ENCODE measurements at regions not wholly inside any gene's neighbourhood (a gene's known extent, or its start where the extent isn't known, plus 50 kb on each side); places are given as distances from the start of the nearest gene placed in this dataset.

DNA sequence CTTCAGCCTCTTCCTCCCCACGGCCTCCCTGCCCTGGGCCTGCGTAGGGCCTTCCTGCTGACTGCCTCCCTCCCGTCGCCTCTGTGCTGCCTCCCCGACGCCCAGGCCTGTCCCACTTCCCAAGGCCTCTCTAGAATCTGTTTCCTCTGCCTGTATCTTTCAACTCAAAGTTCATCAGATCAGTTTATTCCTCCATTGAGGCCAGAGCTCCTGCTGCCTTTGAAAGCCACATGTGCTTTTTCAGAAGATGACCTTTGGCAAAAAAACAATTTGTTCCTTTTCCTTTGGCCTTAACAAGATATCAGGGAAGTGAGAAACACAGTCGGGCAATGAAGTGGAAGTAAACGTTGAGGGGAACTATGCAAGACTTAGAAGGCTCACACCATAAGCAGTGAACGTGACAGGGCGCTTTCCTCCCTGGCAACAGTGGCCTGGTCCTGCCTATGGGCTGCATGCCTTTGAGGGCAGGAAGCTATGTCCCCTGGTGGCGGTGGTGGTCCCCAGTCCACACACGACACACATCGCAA is 85.9 kb downstream of the PSMG1 start:
- TF ChIP-seq, protein P1, sequence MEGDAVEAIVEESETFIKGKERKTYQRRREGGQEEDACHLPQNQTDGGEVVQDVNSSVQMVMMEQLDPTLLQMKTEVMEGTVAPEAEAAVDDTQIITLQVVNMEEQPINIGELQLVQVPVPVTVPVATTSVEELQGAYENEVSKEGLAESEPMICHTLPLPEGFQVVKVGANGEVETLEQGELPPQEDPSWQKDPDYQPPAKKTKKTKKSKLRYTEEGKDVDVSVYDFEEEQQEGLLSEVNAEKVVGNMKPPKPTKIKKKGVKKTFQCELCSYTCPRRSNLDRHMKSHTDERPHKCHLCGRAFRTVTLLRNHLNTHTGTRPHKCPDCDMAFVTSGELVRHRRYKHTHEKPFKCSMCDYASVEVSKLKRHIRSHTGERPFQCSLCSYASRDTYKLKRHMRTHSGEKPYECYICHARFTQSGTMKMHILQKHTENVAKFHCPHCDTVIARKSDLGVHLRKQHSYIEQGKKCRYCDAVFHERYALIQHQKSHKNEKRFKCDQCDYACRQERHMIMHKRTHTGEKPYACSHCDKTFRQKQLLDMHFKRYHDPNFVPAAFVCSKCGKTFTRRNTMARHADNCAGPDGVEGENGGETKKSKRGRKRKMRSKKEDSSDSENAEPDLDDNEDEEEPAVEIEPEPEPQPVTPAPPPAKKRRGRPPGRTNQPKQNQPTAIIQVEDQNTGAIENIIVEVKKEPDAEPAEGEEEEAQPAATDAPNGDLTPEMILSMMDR (IDR thresholded peaks at IDR 0.05): no peak
- Mint-ChIP-seq H3K4me3 (ENCODE audit: unreplicated experiment) (no peak overlapping the region), H3K27me3 (ENCODE audit: unreplicated experiment) (peaks cover 3% of the 10 kb centered on the region), H3K27ac (ENCODE audit: unreplicated experiment) (no peak overlapping the region), H3K9me3 (ENCODE audit: unreplicated experiment) (peaks cover 4% of the 10 kb centered on the region), H3K4me1 (ENCODE audit: unreplicated experiment) (peaks cover 6% of the 10 kb centered on the region), H3K36me3 (ENCODE audit: unreplicated experiment) (no peaks in the 10 kb centered on the region)
- DNase-seq (ENCODE audit: extremely low spot score, unreplicated experiment): no peak

- no peak overlapping the region for H3K27ac Mint-ChIP-seq (ENCODE audit: unreplicated experiment)
- H3K36me3 Mint-ChIP-seq (ENCODE audit: unreplicated experiment): no peaks in the 10 kb centered on the region
- TF ChIP-seq, protein P1 (IDR thresholded peaks at IDR 0.05): no peak
- H3K9me3 Mint-ChIP-seq (ENCODE audit: unreplicated experiment): peaks cover 4% of the 10 kb centered on the region
- H3K4me1 Mint-ChIP-seq (ENCODE audit: unreplicated experiment): peaks cover 6% of the 10 kb centered on the region
- H3K4me3 Mint-ChIP-seq (ENCODE audit: unreplicated experiment): no peak overlapping the region
- DNase-seq (ENCODE audit: extremely low spot score, unreplicated experiment): no peak
- peaks cover 3% of the 10 kb centered on the region for H3K27me3 Mint-ChIP-seq (ENCODE audit: unreplicated experiment)
Observed at GRCh38 chr21:39096754-39097153, 86.5 kb downstream of the PSMG1 start.

- H3K36me3 Mint-ChIP-seq (ENCODE audit: unreplicated experiment): no peaks in the 10 kb centered on the region
- TF ChIP-seq, protein P1 (IDR thresholded peaks at IDR 0.05): no peak
- H3K27ac Mint-ChIP-seq (ENCODE audit: unreplicated experiment): no peak overlapping the region
- no peak for DNase-seq (ENCODE audit: extremely low spot score, unreplicated experiment)
- H3K4me1 Mint-ChIP-seq (ENCODE audit: unreplicated experiment): peaks cover 6% of the 10 kb centered on the region
- H3K9me3 Mint-ChIP-seq (ENCODE audit: unreplicated experiment): peaks cover 4% of the 10 kb centered on the region
- peaks cover 3% of the 10 kb centered on the region for H3K27me3 Mint-ChIP-seq (ENCODE audit: unreplicated experiment)
- H3K4me3 Mint-ChIP-seq (ENCODE audit: unreplicated experiment): no peak overlapping the region
Observed at GRCh38 chr21:39095681-39096080, 87.6 kb downstream of the PSMG1 start.

GRCh38 chr21:39094847-39095579 is 88.2 kb downstream of the PSMG1 start:
- no peak for DNase-seq (ENCODE audit: extremely low spot score, unreplicated experiment)
- TF ChIP-seq, protein P1 (IDR thresholded peaks at IDR 0.05): no peak
- Mint-ChIP-seq H3K4me3 (ENCODE audit: unreplicated experiment) (no peak overlapping the region), H3K27me3 (ENCODE audit: unreplicated experiment) (peaks cover 3% of the 10 kb centered on the region), H3K9me3 (ENCODE audit: unreplicated experiment) (peaks cover 4% of the 10 kb centered on the region), H3K4me1 (ENCODE audit: unreplicated experiment) (peaks cover 6% of the 10 kb centered on the region), H3K36me3 (ENCODE audit: unreplicated experiment) (no peaks in the 10 kb centered on the region), H3K27ac (ENCODE audit: unreplicated experiment) (no peak overlapping the region)

- TF ChIP-seq, protein P1 (IDR thresholded peaks at IDR 0.05): no peak
- Mint-ChIP-seq H3K36me3 (ENCODE audit: unreplicated experiment) (no peaks in the 10 kb centered on the region), H3K27me3 (ENCODE audit: unreplicated experiment) (peaks cover 3% of the 10 kb centered on the region), H3K4me3 (ENCODE audit: unreplicated experiment) (no peak overlapping the region), H3K4me1 (ENCODE audit: unreplicated experiment) (peaks cover 6% of the 10 kb centered on the region), H3K9me3 (ENCODE audit: unreplicated experiment) (no peaks in the 10 kb centered on the region), H3K27ac (ENCODE audit: unreplicated experiment) (no peak overlapping the region)
- no peak for DNase-seq (ENCODE audit: extremely low spot score, unreplicated experiment)
Observed at GRCh38 chr21:39094087-39094780, 89.0 kb downstream of the PSMG1 start.

Measured in osteocyte (in vitro differentiated cells).